NCI-H146 (cell line): ENCODE measurements at regions not wholly inside any gene's neighbourhood (a gene's known extent, or its start where the extent isn't known, plus 50 kb on each side); places are given as distances from the start of the nearest gene placed in this dataset.
A peak's percentile ranks its signal among the peaks of the same experiment; 100 is the strongest.

Experiments
- DNase-seq: peaks from one replicate; lab custom pipeline; 2025; lab: John Stamatoyannopoulos, UW

DNA sequence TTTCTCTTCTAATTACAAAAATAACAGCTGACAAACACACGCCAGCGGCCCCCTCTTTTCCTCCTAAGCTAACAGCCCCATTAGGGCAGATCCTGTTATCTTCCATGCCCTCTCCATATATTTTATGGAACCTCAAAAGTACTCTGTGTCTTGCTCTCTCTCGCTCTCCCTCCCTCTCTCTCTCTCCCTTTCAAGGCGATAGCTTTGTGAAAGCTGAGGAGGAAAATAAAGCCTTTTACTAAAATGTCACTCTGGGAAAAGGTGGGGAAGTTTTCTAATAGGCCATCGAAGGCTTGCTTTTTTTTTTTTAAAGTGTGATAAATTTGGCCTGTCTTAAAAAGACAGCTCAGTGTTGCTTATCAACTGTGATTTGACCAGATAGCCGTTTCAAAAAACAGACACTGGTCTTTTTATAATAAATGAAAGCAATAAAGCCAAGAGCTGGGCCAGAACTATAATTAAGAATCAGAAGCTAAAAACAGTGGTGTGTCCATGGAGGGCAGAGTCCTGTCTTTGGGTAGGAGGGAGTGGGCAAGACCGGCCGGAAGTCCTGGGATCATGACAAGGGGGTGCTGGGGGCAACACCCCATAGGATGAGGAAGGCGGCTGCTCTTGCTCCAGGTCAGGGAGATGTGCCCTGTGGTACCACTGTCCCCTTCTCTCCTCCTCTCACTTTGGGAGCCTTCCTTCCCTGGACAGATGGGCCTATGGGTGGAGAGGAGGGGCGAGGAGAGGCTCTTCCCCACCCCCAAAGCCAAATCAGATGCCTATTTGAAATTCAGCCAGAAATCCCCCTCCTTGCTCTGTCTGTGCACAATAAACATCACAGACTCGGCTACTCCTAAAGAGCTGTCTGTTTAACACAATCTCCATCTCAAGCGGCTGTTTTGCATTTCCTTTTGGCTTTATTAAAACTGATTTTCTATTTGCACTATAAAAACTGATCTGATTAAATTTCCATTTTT lies 267.2 kb downstream of the BUD13 start:
- no peak for DNase-seq

DNA sequence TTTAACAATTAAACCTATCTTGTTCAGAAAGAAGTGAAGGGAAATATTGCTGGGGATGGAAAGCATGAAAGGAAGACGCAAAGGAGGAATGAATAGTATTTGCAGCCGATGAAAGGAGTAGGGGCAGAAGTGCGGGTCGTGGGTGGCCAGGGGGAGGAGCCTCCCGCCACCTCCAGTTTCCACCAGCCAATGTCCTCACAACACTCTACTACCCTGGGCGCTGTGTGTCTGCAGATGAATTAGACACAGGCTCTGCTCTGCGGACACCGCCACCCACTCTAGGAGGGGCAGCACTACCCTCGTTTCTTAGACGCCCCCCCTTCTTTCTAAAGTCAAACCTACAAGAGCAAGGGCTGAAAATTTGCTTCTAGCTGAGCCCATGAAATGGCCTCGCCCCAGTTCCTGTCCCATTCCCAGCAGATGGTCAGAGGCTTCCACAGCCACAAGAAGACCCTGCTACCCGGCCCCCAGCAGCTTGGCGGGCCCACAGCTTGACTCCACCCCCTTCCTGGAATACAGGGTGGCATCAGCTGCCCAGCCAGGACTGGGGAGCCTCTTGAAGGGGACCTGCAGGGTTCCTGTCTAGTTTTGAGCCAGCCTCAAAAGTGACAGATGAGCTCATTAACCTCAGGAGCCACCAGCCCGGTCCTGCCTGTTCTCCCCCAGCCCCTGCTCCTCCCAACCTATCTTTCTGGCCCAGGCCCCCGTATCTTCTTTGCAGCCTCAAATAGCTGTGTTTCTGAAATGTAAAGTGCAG lies 268.1 kb downstream of the BUD13 start:
- DNase-seq: no peak

DNA sequence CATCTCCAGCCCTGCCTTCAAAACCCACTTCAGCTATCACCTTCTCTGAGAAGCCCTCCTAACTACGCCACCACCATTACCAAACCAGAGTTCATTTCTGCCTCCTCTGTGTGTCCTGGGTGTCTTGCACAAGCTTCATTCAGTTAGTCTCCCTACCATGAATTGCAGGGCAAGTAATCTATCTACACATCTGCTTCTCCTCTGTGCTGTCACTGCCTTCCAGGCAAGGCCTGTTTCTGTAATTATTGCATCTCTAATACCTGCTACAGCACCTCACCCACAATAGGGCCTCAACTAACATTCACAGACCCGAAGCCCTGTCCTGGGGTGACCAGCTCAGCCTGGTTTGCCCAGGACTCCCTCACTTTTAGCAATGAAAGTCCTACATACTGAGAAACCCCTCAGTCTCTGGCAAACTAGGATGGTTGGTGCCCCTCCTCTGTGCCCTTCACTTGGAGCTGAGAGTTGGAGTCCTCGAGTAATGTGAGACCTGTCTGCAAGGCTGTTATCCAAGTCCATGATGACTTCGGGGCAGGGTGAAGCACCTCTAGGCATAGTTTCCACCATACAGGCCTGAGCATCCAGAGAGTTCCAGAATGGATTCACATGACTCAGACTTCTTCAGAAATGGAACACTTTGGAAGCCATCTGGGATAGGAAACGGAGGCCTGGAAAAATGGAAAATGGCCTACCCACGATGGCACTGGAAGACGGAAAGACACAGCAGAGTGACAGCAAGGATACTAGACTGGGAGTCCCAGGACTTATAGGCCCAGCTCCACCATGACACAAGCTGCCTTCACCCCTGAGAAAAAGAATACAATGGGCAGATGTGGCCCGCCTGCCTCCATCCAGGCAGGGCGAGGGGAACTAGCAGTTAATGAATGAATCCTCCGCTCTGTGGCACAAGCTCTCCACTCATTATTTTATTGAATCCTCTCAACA lies 269.3 kb downstream of the BUD13 start:
- no peak for DNase-seq

DNA sequence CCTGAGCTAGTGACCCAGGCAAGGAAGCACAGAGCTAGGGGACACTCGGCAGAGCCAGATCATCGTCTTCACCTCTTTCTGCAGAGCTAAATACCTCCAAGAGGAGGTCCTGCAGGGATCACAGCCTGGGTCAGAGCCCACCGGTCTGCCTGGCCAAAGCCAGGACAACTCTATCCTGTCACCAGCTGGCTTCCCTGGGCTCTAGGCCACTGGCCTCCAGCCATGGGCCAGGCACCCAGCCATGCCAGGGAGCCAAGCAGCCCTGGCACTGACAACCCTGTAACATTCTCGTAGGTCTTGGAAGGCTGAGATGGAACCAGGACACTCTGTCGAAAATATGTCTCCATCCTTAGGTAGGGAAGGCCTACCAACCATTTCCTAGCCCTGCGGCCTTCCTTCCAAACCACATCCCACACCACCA lies 270.1 kb downstream of the BUD13 start:
- DNase-seq: no peak

DNA sequence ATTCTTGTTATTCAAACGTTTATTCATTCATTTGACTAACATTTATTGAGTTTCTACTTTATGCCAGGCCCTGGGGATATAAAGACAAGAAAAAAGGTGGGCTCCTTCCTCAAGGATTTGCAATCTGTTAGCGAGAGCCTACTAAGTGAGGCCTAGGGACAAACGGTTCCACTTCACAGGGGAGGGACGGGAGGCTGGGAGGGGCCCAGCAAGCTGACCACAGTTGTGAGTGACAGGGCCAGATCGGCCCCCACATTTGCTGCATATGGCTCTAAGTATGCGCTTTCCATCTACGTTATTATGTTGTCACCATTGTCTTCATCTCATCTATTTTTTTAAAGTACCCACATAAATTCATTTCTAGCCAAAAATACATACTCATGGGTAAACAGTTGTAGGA lies 271.1 kb downstream of the BUD13 start:
- DNase-seq: no peak

DNA sequence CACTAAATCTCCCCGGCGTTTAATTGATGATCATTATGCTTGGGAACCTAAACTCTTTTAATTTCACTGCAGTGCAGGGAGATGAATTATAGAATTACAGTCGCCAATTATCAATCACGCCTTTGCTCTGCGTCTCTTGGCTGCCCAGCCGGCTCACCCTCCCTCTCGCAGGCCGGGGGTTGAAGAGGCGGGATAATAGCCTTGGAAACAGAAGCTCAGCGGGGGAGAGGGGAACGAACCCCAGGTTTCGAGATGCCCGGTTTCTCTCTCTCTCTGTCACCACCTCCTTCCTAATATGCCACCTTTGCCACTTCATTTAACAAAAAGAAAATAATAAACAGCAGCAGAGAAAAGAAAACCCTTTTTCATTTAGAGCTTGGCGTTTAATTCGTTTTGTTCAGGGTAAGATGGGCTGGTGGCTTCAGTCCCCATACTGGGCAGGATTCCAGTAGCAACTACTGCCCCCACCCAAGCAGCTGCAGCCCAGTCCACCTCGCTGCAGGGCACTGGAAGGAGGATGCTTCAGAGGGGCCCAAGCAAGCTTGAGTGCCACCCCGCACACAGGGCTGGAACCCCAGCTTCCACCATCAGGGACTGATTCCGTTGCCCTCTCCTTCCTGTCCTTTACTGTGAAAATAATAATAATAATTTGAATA lies 271.7 kb downstream of the BUD13 start:
- DNase-seq: peak; percentile 70

DNA sequence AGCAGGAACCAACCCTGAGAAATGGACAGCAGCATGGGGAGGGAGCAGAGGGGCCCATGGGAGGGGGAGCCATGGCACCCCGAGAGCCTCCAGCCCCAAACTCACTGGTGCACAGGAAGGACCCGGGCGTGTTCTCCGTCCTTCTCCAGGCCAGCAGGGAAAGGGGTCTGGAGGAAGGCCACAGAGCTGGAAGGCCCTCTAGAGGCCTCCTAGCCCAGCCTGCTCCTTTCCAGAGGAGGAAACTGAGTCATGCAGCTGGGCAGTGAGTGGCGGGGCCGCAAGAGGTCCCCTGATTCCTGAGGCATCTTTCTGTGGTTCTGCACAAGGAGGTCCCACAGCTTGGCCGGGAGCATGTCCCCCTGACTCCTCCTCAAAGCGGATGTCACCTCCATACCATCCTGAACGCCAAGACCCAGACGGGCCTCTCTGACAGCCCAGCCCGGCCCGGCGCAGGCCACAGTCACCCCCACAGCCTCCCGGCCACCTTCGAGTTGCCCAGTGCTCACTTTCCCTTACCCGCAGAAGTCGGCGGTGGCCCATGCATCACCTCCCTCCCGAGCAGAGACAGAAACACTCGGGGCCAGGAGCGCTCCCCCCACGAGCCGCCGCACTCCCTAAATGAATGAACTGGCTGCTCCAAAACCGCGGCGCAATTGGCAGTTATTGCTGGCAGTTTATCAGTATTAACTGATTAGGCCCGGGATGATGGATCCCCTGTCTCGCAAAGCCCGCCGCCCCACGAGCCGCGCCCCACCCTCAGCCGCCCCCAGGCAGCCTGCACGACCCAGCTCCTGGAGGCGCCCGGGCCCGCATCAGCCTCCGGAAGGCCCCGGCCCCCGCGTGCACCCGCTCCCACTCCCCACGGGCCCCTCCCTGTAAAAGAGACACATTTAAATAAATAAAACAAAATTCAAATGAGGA lies 272.5 kb downstream of the BUD13 start:
- DNase-seq: no peak

DNA sequence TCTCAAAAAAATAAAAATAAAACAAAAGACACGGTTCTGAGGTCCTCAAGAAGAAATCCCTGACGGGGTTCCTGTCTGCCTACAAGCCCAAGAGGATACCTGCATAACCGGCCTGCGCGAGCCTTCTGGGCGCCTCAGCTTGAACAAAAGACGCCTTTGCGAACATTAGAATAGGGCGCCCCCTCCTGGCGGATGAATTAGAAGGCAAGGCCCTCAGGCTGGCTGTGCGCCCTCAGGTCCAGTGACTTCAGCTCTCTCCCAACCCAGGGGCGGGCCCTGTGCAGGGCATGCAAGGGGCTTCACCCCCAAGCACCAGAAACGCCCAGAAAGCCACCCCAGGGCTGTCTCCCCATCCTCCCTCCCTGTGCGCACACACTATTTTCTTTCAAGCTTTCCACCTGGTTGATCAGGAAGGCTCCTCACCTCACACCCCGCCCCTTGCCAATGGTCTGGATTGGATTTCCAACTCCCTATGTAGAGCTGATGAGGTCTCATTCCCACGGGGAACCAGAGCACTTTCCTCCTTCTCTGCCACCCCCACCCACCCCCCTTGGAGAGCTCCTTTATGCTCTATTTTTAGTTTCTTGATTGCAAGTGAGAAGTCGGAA lies 273.3 kb downstream of the BUD13 start:
- peak; percentile 91 for DNase-seq

DNA sequence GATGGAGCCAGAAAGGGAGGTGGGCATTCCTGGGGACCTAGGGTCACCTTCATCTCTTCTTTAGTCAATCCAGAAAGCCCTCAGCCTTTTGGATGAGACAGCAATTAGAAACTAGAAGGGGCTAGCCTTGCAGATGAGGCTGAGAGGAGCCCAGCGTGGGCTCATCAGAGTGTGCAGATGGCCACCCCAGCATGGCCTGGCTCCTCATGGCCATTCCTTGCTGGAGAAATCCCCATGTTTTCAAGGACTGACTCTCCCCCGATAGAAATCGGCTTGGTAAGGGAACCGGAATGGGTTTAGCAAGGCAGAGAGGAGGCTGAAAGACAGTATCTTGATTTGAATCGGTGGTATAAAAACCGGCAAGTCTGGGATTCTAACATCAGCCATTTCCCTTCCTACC lies 274.6 kb downstream of the BUD13 start:
- no peak for DNase-seq

DNA sequence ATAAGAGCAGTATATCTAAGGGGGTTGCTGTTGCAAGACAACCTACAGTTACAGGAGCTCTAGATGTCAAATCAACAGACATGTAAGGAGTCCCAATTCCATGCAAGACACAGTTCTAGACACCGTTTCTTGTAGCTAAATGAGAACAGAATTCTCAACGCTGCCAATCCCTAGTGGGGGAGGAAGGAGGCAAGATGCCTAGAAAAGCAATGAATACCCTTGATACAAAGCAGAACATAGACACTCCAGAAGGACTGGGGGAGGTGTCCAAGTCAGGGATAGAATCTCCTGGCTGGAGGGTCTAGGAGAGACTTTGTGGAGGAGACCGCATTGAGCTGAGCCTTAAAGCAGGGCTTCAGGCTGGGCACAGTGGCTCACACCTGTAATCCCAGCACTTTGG lies 280.2 kb downstream of the BUD13 start:
- DNase-seq: no peak

DNA sequence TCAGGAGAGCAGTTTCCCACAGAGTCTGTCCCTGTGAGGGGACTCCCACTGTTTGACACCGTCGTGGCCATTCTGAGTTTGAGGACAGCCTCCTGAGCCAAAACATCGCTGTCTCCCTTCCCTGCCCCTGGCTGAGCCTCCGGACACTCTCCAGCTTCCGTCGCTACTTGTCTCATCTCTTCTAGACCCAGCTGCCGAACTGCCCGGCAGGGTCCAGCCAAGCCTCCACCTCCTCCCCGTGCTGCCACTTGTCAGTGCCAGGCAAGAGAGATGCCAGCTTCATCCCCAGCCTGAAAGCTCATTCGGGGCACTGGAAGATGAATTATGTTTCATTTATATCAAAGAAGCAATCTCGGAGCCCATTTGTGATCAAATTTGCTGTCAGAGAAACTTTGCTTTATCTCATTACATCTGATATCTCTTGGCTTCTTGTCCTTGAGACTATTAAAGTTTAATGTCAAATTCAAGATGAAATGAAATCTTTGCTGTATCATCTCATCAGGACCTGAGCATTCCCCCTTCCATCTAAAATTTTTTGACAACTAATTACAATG lies 283.9 kb downstream of the BUD13 start:
- no peak for DNase-seq

DNA sequence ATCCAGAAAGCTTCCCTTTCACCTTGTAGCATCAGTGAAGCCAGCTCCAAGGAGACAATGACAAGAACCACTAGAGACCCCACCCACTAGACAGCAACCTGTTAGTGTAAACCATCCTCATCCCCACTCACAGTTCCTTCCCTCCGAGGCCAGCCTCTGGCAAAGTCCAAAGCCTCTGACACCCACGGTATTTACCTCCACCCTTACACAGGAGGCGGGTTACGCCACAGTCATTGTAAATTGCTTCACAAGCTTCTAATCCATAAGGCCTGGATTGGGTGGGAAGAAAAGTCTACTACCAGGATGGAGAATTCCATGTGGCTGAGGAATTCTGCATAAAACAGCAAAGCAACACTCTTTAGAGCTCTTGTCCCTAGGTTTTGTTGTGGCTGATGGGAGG lies 287.4 kb downstream of the BUD13 start:
- DNase-seq: no peak

DNA sequence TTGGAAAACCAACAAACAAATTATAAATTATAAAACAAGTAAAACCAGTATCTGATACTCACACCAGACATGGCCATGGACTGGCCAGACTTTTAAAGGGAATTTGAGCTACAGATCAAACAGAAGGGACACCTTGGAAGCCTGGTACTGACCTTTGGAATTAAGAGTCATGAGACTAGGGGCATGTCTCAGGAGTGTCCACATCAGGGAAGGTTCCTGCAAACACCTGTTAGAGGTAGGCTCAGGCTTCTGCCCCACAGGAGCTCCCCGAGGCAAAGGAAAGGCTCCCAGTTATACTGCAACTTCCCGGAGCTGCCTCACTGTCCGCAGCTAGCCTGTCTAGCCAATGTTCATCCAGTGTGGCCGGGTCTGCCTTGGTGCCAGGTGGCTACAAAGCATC lies 290.1 kb downstream of the BUD13 start:
- no peak for DNase-seq

DNA sequence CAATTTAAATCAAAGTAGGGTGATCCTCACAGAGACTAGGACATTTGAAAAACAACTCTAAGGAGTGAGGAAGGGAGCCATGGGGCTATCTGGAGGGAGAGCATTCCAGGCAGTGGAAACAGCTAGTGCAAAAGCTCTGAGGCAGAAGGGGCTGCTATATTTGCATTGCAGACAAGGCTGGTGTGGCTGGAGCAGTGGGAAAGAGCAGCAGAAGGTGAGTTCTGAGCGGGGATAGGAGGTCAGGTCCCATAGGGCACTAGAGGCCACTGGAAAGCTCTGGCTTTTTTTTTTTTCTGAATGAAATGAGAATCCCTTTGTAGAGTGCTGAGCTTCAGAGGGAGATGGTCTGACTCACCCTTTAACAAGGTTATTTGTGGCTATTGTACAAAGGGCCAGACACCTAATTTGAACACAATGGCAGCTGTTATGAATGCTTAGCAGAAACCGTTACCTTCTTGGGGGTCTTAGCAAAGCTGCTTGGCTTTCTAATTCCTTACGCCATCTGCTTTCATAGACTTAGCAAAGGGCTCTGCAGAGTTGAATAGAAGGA lies 291.6 kb downstream of the BUD13 start:
- peak; percentile 36 for DNase-seq

DNA sequence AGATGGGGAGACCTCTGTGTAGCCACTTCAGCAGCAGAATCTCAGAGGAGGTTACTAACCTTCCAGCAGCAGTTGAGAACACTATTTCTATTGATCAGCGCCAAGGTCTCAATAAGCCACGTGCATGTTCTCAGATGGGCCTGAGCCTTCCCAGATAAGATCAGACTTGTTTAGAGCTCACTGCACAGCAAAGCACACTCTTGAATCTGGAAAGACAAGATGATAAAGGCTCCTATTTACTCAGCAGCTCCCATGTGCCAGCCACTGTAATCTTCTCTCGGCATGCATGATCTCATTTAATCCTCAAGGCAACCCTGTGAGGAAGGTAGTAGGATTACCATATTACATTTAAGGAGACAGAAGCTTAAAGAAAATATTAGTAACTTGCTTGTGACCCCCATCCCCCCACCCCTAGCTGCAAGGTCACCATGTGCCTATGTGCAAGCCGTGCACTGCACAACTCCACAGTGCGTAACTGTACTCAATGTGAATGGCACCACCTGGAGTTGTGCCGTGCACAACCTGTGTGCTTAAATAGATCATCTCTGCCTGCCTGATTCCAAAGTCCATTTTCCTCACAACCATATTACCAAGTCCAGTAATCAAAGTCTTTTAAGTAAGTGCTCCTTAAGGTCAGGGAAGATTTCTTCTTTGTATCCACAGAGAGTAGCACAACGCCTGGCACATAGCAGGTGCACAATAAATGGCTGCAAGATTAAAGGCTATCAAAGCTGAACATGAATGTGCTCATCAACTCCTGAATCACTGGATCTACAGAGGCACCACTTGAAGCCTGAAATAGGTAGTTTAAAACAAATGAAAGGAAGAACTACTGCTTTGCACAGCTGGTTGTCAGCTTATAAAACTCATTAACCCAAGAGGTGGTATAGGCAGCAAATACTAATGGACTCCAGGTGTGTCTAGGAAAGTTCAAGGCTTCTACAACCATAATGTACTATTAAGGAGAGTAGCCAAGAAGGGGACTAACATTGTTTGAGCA lies 293.8 kb downstream of the BUD13 start:
- DNase-seq: peak; percentile 49

DNA sequence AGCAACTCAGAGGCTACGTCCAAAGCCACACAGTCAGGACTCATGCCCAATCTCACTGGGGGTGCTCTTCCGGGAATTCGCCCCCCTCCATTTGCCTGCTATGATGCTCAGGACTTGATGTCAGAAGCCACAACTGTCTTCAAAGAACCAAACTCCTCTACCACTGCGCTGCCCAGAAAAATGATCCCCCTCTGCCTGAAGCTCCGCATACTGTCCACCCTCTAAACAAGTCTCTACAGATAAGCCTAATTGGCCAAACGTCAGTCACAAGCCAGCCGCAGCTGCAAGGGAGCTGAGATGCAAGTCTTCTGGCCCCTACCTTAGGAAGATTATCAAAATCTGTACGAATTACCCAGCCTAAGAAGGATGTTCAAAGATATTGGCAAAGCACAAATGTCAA lies 294.6 kb downstream of the BUD13 start:
- DNase-seq: no peak

DNA sequence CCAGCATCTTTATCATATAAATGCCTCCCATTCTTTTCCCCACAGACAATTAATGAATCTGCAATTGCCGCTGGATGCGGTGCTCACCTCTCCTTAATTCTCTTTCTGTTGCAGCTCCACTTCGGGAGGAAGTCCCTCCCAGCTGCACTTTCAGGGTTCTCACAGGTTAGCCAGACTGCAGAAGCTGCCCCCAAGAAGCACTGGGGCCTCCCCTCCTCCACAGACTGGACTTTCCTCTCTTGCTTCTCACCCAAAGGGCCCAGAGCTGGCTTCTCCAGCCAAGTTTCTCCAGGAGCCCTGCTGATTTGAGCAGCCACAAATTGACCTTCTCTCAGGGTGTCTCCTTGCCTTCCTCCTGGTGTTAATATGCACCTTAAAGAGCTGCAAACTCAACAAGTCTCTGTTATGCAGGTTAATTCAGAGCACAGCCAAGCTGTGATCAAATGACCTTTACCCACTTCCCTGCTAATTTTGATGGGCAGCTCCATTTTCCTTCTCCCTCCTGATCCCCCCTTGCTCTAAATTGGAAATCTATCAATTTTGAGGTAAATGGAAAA lies 298.9 kb downstream of the BUD13 start:
- no peak for DNase-seq
